ENCODE measurements at regions not wholly inside any gene's neighbourhood (a gene's known extent, or its start where the extent isn't known, plus 50 kb on each side); places are given as distances from the start of the nearest gene placed in this dataset.

GRCh38 chr7:13457790-13458189 is 531.7 kb downstream of the ETV1 start:
- no peak for DNase-seq (ENCODE audit: low read depth)
- H3K4me3 ChIP-seq (ENCODE audit: control insufficient read depth, low read depth, low read length) = no peak overlapping the region
- TF ChIP-seq, protein P1, sequence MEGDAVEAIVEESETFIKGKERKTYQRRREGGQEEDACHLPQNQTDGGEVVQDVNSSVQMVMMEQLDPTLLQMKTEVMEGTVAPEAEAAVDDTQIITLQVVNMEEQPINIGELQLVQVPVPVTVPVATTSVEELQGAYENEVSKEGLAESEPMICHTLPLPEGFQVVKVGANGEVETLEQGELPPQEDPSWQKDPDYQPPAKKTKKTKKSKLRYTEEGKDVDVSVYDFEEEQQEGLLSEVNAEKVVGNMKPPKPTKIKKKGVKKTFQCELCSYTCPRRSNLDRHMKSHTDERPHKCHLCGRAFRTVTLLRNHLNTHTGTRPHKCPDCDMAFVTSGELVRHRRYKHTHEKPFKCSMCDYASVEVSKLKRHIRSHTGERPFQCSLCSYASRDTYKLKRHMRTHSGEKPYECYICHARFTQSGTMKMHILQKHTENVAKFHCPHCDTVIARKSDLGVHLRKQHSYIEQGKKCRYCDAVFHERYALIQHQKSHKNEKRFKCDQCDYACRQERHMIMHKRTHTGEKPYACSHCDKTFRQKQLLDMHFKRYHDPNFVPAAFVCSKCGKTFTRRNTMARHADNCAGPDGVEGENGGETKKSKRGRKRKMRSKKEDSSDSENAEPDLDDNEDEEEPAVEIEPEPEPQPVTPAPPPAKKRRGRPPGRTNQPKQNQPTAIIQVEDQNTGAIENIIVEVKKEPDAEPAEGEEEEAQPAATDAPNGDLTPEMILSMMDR (IDR thresholded peaks at IDR 0.05; ENCODE audit: control insufficient read depth, insufficient read depth, low read depth, low read length, missing control alignments) = no peak

DNA sequence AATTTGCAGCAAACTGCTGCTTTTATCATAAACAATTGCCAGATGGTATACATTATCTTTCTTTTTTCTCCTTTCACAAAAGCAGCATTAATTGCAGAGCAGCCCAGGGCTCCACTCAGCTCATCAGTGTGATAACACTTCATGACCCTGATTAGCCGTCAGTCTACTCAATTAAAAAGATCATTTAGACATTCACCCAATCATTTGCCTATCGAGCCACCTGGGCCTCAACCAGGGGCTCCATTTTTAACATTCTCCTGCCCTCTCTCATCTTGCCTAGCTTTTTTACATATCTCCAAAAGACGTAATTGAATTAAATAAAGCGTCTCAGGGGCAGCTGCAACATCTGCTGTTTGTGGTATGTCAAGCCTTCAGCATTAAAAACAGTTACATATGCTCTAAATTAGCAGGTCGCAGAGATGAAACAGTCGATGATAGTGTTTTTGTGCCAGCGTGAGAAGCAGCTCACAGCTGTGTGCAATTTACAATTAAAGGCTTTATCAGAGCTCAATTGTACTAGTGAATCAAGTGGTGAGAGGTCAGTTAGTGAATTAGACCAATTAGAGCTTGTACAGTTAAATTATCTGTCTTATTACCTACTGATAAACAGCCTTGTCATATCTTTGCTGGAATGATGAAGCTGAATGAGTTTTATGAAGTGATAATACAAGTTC is 522.5 kb downstream of the ETV1 start:
- no peak overlapping the region for H3K4me3 ChIP-seq (ENCODE audit: control insufficient read depth, low read depth, low read length)
- TF ChIP-seq, protein P1 (IDR thresholded peaks at IDR 0.05; ENCODE audit: control insufficient read depth, insufficient read depth, low read depth, low read length, missing control alignments) = no peak
- DNase-seq (ENCODE audit: low read depth) = no peak

- H3K4me3 ChIP-seq (ENCODE audit: control insufficient read depth, low read depth, low read length) = no peak overlapping the region
- no peak for DNase-seq (ENCODE audit: low read depth)
- TF ChIP-seq, protein P1 (IDR thresholded peaks at IDR 0.05; ENCODE audit: control insufficient read depth, insufficient read depth, low read depth, low read length, missing control alignments) = no peak
Measured at GRCh38 chr7:13476881-13477444, 512.5 kb downstream of the ETV1 start.

DNA sequence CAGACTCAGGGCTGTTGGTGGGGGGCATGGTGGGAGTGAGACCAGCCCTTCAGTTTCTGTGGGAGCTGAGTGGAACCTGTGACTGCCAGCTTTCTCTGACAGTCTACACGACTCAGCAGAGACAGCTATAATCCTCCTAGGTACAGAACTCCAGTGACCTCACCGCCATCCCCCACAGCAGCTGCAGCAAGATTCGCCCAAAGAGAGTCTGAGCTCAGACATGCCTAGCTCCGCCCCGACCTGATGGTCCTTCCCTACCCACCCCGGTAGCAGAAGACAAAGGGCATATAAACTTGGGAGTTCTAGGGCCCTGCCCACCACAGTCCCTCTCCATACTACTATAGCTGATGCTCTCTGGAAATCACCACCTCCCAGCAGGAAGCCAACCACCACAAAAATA is 500.1 kb downstream of the ETV1 start:
- TF ChIP-seq, protein P1 (IDR thresholded peaks at IDR 0.05; ENCODE audit: control insufficient read depth, insufficient read depth, low read depth, low read length, missing control alignments) = no peak
- DNase-seq (ENCODE audit: low read depth) = no peak

DNA sequence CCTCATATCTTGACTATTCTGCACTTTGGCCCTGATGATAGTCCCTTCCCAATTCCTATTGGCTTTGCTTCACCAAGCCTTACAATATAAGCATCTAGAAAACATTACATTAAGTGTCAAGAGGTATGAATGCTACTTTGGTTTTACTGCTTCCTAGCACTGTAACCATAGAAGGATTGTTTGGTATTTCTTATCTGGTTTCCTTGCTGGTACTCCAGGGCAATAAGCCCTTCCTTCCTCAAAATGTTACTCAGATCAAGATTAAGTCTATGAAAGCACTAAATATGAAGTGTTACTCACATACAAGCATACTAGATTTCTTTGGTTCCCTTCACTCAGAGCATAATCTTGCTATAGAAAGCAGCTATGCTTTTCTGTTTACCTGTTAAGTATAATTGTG is 492.5 kb downstream of the ETV1 start:
- TF ChIP-seq, protein P1 (IDR thresholded peaks at IDR 0.05; ENCODE audit: control insufficient read depth, insufficient read depth, low read depth, low read length, missing control alignments) = no peak
- no peak overlapping the region for H3K4me3 ChIP-seq (ENCODE audit: control insufficient read depth, low read depth, low read length)
- DNase-seq (ENCODE audit: low read depth) = no peak

More for the DNA sequence above, 500.1 kb downstream of the ETV1 start:
- H3K4me3 ChIP-seq (ENCODE audit: control insufficient read depth, low read depth, low read length) = no peak overlapping the region

DNA sequence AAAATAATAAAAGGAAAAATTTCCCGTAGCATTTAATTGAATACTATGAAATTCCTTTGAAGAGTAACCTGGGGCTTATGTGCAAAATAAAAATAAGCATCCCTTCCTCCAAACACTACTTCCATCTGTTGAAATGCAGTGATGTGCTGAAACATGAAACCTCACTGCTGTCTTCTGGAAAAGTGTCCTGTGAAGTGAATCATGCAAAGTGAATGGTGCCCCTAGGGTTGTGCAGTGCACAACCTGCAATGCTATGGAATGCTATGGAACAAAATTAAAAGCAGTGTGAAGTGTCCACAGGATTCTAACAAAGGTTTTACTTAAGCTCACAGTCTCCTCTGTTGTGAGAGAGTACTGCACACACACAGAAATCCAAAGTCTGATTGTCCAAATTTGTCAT is 480.9 kb downstream of the ETV1 start:
- no peak for DNase-seq (ENCODE audit: low read depth)
- TF ChIP-seq, protein P1 (IDR thresholded peaks at IDR 0.05; ENCODE audit: control insufficient read depth, insufficient read depth, low read depth, low read length, missing control alignments) = no peak
- H3K4me3 ChIP-seq (ENCODE audit: control insufficient read depth, low read depth, low read length) = no peak overlapping the region

Data from AG09309 (cell line).